ENCODE measurements at regions not wholly inside any gene's neighbourhood (a gene's known extent, or its start where the extent isn't known, plus 50 kb on each side); places are given as distances from the start of the nearest gene placed in this dataset.

GRCh38 chr20:4597215-4597614 is 89.0 kb upstream of the PRNP start:
- no peak for DNase-seq

- no peak for DNase-seq
Observed at GRCh38 chr20:4593149-4593525, 93.1 kb upstream of the PRNP start.

- peak in 1 of 2 experiments; percentile 28 for DNase-seq
Observed at GRCh38 chr20:4592316-4593148, 93.7 kb upstream of the PRNP start.

GRCh38 chr20:4591975-4592315 is 94.3 kb upstream of the PRNP start:
- no peak for DNase-seq

- no peak for DNase-seq
Observed at GRCh38 chr20:4585758-4586157, 100.5 kb upstream of the PRNP start.

GRCh38 chr20:4585104-4585753 is 101.0 kb upstream of the PRNP start:
- peak in 1 of 2 experiments; percentile 39 for DNase-seq

GRCh38 chr20:4584510-4584909 is 101.7 kb upstream of the PRNP start:
- DNase-seq: no peak

- no peak for DNase-seq
Observed at GRCh38 chr20:4581838-4582237, 104.4 kb upstream of the PRNP start.

- no peak for DNase-seq
Observed at GRCh38 chr20:4578375-4578774, 107.9 kb upstream of the PRNP start.

GRCh38 chr20:4574356-4574690 is 111.9 kb upstream of the PRNP start:
- no peak for DNase-seq

GRCh38 chr20:4573564-4574355 is 112.5 kb upstream of the PRNP start:
- no peak for DNase-seq

- peak; percentile 12 to 16 for DNase-seq
Observed at GRCh38 chr20:4571759-4572531, 114.3 kb upstream of the PRNP start.

- no peak for DNase-seq
Observed at GRCh38 chr20:4569865-4570264, 116.4 kb upstream of the PRNP start.

GRCh38 chr20:4569092-4569491 is 117.2 kb upstream of the PRNP start:
- DNase-seq: no peak

GRCh38 chr20:4568361-4568959 is 117.8 kb upstream of the PRNP start:
- no peak for DNase-seq

GRCh38 chr20:4567170-4567569 is 119.1 kb upstream of the PRNP start:
- no peak for DNase-seq

GRCh38 chr20:4563534-4563933 is 122.7 kb upstream of the PRNP start:
- DNase-seq: peak in 1 of 2 experiments; percentile 9

- DNase-seq: no peak
Observed at GRCh38 chr20:4563031-4563430, 123.2 kb upstream of the PRNP start.

- no peak for DNase-seq
Observed at GRCh38 chr20:4560667-4561066, 125.6 kb upstream of the PRNP start.

- no peak for DNase-seq
Observed at GRCh38 chr20:4559906-4560305, 126.3 kb upstream of the PRNP start.

GRCh38 chr20:4559106-4559505 is 127.2 kb upstream of the PRNP start:
- DNase-seq: no peak

- DNase-seq: no peak
Observed at GRCh38 chr20:4556781-4557180, 129.5 kb upstream of the PRNP start.
